Activated naive CD4-positive, alpha-beta T cell treated with anti-CD3 and anti-CD28 coated beads, Interleukin-2, amount 50 U/mL, for 16 hours (primary cell): ENCODE measurements at regions not wholly inside any gene's neighbourhood (a gene's known extent, or its start where the extent isn't known, plus 50 kb on each side); places are given as distances from the start of the nearest gene placed in this dataset.

ENCODE experiments used
- DNase-seq: peaks from one replicate; pipeline ENCODE4 v3.0.0-alpha.2; 2020

- no peak for DNase-seq
These were observed 130.8 kb downstream of the LYPLAL1 start for GRCh38 chr1:219304227-219305226.

- DNase-seq = no peak
These were observed 129.0 kb downstream of the LYPLAL1 start for GRCh38 chr1:219302697-219303096.

GRCh38 chr1:219299420-219299819, 125.7 kb downstream of the LYPLAL1 start:
- no peak for DNase-seq

GRCh38 chr1:219298571-219299148, 125.0 kb downstream of the LYPLAL1 start:
- DNase-seq = no peak

- no peak for DNase-seq
These were observed 123.0 kb downstream of the LYPLAL1 start for GRCh38 chr1:219296430-219297355.

GRCh38 chr1:219294251-219294650, 120.6 kb downstream of the LYPLAL1 start:
- no peak for DNase-seq

- DNase-seq = no peak
These were observed 119.7 kb downstream of the LYPLAL1 start for GRCh38 chr1:219293410-219293809.

GRCh38 chr1:219292999-219293398, 119.3 kb downstream of the LYPLAL1 start:
- DNase-seq = no peak

GRCh38 chr1:219292341-219292740, 118.7 kb downstream of the LYPLAL1 start:
- no peak for DNase-seq

GRCh38 chr1:219289171-219289570, 115.5 kb downstream of the LYPLAL1 start:
- DNase-seq = no peak

GRCh38 chr1:219283541-219283940, 109.9 kb downstream of the LYPLAL1 start:
- DNase-seq = no peak

GRCh38 chr1:219281831-219282230, 108.2 kb downstream of the LYPLAL1 start:
- no peak for DNase-seq

GRCh38 chr1:219279017-219279770, 105.5 kb downstream of the LYPLAL1 start:
- no peak for DNase-seq

GRCh38 chr1:219278288-219278687, 104.6 kb downstream of the LYPLAL1 start:
- no peak for DNase-seq

- no peak for DNase-seq
These were observed 103.8 kb downstream of the LYPLAL1 start for GRCh38 chr1:219277304-219278105.

GRCh38 chr1:219276049-219276738, 102.5 kb downstream of the LYPLAL1 start:
- no peak for DNase-seq

GRCh38 chr1:219273088-219273686, 99.5 kb downstream of the LYPLAL1 start:
- no peak for DNase-seq

- no peak for DNase-seq
These were observed 98.3 kb downstream of the LYPLAL1 start for GRCh38 chr1:219271818-219272535.

- DNase-seq = no peak
These were observed 95.5 kb downstream of the LYPLAL1 start for GRCh38 chr1:219269171-219269570.

GRCh38 chr1:219266524-219266923, 92.8 kb downstream of the LYPLAL1 start:
- no peak for DNase-seq
